LNCaP clone FGC (cell line): ENCODE measurements at regions not wholly inside any gene's neighbourhood (a gene's known extent, or its start where the extent isn't known, plus 50 kb on each side); places are given as distances from the start of the nearest gene placed in this dataset.

Experiments used
- DNase-seq: peaks from one replicate; pipeline ENCODE4 v3.0.0-alpha.2; 2011; ENCODE audit warnings: low read depth
- H3K4me3 ChIP-seq: 2 replicates; pipeline ENCODE4 v1.5.1; 2011; ENCODE audit warnings: mild to moderate bottlenecking, low read depth, low read length, control low read depth
- CTCF ChIP-seq: IDR thresholded peaks from 2 replicates; pipeline ENCODE4 v1.5.1; 2012; ENCODE audit warnings: mild to moderate bottlenecking; ENCODE audit not compliant: control insufficient read depth, insufficient read depth; ENCODE audit errors: extremely low read depth

- no peak for TF ChIP-seq CTCF
- H3K4me3 ChIP-seq = no peak overlapping the region
- no peak for DNase-seq
These were observed 769.0 kb upstream of the COBL start for GRCh38 chr7:52085610-52086009.

- TF ChIP-seq CTCF = no peak
- DNase-seq = no peak
- H3K4me3 ChIP-seq = no peak overlapping the region
These were observed 763.9 kb upstream of the COBL start for GRCh38 chr7:52080493-52080892.

GRCh38 chr7:52079726-52080125 is 763.1 kb upstream of the COBL start:
- no peak for DNase-seq
- H3K4me3 ChIP-seq = no peak overlapping the region
- TF ChIP-seq CTCF = no peak

- no peak for TF ChIP-seq CTCF
- no peak overlapping the region for H3K4me3 ChIP-seq
- no peak for DNase-seq
These were observed 761.0 kb upstream of the COBL start for GRCh38 chr7:52077571-52077970.

- no peak for DNase-seq
- no peak overlapping the region for H3K4me3 ChIP-seq
- TF ChIP-seq CTCF = no peak
These were observed 758.3 kb upstream of the COBL start for GRCh38 chr7:52074912-52075311.

GRCh38 chr7:52074071-52074470 is 757.5 kb upstream of the COBL start:
- TF ChIP-seq CTCF = no peak
- no peak for DNase-seq
- H3K4me3 ChIP-seq = no peak overlapping the region

GRCh38 chr7:52071744-52072143 is 755.1 kb upstream of the COBL start:
- DNase-seq = no peak
- TF ChIP-seq CTCF = no peak
- H3K4me3 ChIP-seq = no peak overlapping the region
